Inflammatory macrophage treated with lipopolysaccharide for 1 hour (primary cell): ENCODE measurements at regions not wholly inside any gene's neighbourhood (a gene's known extent, or its start where the extent isn't known, plus 50 kb on each side); places are given as distances from the start of the nearest gene placed in this dataset.

Experiments used
- DNase-seq, 2 donors: peaks; one replicate each; pipeline ENCODE4 v3.0.0-alpha.2; 2020 to 2022

DNA sequence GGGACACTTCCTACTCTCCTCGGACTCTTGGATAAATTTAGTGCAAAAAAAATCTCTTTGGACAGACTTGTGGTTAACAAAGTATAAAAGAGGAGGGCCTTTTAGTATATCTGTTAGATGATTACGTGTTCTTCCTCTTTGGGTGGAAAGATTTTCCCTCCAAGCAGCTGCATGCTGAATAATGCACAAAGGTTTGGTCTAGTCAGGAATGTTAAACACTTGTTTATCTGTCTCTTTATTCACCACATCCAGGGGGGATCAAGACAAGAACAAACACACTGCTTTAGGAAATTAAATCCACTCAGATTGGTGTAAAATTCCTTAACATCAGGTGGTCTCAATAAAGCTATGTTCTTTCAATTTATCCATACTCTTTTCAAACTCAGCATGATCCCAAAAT, 260.9 kb upstream of the CHD6 start:
- DNase-seq = no peak

DNA sequence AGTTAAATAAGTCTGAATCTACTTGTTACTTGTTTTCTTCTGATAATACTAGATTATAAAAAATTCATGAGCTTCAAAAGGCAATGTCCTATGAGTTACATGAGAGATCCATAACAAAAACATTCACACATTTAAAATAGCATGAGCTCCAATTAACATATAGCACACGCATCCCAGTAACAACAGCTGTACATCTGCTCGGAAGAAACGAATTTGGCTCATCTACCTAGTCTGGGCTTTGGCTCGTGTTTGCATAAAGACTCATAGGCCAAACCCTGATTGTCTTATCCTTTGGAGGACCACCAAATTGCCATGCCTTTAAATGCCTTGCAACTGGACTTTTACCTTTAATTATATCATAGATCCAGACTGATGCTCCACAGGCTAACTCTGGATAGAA, 259.7 kb upstream of the CHD6 start:
- no peak for DNase-seq

DNA sequence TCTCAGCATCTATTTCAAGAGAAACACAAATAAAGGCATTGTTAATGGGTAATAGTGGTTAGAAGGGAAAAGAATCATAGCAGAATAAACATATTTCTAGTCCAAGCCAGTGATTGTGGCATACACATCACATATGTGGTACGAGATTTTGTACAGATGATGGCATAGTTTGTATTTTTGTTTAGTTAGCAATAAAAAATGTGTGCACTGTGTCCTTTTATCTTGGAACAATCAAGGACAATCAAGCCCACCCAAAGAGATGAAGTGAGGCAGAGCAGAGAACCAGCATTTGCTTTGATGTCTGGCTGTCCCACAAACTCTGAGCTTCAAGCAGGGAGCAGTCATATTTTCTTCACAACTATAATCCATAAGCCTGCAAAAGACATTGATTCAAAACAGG, 256.5 kb upstream of the CHD6 start:
- no peak for DNase-seq

DNA sequence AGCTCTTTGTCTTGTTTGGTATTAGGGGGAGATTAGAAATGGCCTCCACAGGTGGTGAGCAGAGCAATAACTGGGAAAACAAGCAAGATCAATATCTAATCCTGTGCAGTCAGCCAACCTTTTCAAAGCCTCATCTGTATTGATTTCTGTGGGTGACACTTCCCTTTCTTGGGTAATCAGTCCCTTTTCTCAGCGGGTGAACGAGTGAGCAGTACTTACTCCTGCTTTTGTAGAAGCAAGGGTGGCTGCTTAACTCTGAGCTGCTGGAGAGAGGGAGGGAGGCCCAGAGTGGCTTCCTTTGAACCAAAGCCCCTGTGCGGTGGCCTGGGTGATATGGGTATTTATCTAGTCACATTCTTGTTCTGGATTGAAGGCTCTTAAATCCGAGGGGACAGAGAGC, 254.8 kb upstream of the CHD6 start:
- DNase-seq = no peak

DNA sequence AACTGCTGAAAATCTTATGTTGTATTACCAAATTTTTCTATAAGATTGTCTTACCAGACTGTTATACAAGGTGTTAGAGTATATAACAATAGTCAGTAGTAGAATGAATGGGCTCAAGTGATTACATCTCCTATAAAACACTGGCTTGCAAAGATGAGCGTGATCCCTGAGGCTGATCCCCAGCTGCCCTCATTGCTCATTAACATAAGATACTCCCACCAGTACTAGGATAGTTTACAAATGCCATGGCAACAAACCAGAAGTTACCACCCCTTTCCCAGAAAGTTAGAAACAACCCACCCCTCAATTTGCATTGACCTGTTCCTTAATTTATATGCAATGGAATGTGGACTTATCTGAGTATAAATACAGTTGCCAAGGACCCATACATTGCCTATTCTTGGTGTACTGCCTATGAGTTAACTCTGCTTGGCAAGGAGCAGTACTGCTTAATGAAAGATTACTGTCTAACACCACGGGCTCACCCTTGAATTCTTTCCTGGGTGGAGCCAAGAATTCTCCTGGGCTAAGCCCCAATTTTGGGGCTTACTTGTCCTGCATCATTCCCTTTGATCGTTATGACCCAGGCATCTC, 252.8 kb upstream of the CHD6 start:
- no peak for DNase-seq

DNA sequence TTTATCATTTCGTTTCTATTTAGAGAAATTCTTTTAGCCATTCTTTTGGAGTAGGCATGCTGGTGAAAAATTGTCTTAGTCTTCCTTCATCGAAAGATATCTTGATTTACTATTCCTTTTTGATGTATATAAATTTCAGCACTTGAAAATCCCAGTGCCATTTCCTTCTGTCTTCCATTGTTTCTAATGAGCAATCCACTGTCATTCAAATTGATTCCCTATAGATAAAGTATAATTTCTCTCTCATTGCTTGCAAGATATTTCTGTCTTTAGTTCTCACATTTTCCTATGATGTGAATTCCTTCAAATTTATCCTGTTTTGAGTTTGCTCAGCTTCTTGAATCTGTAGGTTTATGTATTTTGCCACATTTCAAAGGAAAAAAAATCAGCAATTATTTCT, 251.1 kb upstream of the CHD6 start:
- no peak for DNase-seq

DNA sequence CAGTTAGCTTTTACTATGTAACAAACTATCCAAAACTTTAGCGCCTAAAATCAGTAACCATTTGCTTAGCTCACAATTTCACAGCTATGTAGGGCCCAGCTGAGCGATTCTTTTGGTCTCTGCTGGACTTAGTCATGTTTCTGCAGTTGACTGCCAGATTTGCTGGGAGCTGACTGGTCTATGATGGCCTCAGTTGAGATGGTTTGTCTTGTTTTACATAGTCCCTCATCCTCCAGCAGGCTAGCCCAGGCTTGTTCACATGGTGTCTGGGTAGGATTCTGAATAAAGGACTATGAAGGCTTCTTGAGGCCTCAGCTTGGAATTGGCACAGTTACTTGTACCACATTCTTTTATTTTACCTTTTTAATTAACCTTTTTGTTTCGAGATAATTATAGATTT, 247.8 kb upstream of the CHD6 start:
- no peak for DNase-seq

DNA sequence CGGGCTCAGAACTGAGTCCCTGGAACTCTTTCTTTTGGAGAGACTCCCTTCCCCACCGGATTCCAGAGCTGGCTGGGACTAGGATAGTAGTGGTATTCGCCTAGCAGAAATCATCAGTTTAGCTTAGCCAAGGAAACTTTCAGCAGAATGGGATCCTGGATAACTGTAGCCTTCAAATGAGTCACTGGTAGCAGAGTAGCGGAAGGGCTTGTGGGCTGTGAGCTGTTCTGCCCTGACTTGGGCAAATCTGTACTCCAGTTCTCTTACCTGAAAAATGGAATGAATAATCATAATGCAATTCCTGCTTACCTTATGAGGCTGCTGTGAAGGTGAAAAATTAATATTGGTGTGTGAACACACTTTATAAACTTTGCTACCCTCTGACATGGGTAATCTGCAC, 244.3 kb upstream of the CHD6 start:
- no peak for DNase-seq

DNA sequence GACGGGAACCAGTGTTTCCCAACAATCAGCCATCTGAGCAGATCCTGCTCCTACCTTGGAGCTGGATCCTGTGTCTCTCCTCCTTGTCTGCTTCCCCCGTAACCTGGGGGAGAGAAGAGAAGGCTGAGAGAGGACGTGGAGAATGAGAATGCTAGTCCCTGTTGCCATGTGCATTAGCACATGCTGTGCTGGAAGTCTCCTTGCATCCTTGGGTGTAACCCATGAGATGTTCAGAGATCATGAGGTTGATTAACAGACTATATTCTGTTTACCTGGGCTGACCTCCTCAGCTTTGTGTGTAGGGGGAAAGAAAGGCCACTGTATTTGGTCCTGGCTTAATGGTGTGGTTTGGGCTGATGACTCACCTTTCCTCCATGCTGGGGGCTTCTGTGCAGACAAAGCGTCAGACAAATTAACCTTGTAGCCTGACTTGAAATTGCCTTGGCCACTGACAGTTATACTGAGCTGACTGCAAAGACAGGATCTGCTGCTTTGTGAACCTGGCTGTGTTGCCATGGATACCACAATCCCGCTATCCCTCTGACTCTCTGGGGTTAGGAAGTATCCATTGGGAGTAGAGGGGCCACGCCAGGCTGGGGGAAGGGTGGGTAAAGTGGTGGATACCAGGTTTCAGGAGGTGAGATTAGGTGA, 243.7 kb upstream of the CHD6 start:
- no peak for DNase-seq

DNA sequence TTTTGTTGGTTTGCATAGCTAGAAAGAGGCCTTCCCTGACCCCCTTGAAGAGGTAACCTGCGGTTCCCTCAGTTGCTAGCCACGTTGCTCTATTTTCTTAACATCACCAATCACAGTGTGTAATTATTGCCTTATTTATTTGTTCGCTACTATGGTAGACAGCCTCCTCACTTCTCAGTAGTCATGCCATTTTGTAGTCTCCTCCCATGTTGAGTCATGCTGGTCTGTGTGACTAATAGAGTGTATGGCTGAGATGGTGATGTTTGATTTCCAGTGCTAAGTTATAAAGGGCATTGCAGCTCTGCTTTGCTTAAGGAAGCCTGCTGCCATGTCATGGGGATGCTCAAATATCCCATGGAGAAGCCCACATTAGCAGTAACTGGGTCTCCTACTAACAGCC, 236.6 kb upstream of the CHD6 start:
- DNase-seq = no peak

DNA sequence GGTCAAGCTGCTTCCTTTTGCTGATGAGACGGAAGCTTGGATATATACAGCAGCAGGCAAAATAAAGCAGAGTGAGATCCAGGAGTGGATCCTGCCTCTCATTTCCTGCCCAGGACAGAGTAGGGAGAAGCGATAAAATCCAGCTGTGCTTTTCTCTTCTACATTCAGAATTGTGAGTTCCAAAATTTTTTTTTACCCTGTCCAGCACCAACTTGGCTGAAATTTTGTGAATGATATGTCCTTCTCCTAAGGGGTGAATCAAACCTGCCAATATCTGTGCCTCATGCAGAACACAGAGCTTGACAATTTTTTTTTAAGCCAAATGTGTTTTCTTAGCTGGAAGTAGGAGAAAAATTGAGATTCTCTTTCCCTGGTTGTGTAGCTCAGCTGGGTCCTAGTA, 235.6 kb upstream of the CHD6 start:
- DNase-seq = no peak

DNA sequence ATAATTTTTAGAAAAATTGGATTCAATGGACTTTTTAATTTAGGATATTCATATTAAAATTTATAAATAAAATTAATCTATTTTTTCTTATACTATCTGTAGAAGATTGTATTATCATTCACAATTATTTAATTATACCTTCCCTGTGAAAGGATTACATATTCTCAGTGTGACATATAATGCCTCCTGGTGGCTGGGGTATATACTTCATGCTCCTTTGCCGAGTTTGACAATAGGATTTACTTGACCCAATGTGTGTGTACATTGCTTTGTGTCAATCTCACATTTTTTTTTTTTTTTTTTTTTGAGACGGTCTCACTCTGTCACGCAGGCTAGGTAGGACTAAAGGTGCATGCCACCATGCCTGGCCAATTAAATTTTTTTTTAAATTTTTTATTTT, 230.0 kb upstream of the CHD6 start:
- no peak for DNase-seq

DNA sequence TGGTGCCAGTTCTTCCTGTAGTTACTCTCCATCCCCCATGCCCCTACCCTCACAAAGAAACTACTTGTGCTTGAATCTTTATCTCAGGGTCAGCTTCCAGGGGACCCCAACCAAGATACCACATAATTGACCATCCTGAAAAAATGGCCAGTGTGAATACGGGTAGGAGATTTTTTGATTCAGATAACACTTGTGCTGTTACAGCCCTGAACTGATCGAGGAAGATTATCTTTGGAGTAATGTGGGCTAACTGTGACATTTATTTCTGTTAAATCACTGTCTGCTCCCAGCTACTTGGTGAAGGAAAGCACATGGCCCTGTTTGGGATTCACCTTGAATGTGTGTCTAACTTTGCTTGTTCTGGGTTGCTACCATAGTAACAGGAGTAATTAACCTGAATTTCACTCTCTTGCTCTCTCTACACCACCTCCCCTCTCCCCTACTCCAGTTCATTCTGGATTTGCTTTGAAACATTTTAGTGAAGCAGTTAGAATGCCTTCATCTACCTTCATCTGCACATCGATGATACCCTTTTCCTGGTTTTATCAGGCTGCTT, 219.6 kb upstream of the CHD6 start:
- DNase-seq = no peak

DNA sequence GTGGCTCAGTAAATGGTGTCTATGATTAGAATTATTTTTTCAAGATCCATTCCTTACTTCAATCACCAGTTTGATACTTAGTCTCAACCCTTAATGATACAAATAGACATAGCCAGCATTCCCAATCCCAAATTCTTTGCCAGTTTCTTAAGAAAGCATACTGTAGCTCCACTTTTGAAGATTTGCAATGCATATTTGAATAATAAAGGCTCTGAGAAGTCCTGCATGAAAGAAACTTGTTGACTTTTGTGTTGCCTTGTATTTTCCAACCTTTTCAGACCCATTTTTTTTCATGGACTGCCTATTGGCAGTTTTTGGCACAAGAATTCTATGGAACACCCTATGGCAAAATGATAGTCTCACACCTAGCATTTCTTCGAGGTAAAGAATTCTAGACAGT, 215.6 kb upstream of the CHD6 start:
- DNase-seq = no peak

DNA sequence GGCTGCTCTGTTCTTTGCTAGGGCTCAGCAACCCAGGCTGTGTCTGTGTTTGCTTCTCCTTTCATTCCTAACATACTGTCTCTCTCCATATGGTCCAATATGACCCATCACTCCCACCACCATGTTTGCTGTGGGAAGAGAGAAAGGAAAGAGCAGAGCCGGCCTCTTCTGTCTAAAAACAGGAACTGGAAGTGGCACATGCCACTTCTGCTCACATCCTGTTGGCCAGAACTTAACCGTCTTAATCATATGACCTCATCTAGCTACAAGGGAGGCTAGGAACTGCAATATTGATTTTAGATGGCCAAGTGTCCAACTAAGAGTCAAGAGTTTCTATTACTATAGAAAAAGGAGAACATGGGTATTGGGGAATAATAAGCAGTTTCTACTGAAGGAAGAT, 212.5 kb upstream of the CHD6 start:
- no peak for DNase-seq

DNA sequence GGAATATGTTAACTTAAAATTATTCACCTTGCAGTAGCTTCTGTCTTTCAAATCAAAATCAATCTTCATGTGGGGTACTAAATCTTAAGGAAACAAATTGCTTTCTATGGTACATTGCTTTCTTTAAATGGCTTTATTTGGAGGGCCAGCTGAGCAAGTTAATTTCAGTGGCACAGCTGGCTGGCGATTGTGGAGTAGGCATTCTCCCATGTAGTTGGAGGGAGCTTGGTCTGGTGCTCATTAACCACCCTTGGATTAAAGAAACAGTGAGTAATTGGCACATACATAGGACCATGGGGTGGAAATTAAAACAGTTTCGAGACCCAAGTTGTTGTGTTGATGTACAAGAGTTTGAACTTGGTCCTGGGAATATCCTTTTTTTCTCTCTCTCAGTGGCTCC, 201.3 kb upstream of the CHD6 start:
- DNase-seq = no peak

DNA sequence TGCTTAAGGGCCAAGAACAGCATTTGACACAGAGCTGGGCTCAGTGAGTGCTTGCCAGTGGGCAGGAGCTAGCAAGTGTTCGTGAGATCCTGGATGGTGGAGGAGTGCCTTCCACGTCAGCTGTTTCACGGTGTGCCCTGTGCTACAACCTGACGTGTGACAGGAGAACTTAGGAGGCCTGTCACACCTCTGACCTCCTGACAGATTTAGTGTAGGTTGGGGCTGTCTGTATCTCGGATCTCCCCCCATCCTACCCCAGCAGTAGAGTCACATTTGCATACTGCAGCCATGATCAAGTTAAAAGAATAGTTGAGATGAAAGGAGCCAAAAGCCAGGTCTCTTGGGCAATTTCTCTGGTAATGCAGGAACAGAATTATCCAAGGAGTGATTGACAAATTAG, 200.8 kb upstream of the CHD6 start:
- no peak for DNase-seq

DNA sequence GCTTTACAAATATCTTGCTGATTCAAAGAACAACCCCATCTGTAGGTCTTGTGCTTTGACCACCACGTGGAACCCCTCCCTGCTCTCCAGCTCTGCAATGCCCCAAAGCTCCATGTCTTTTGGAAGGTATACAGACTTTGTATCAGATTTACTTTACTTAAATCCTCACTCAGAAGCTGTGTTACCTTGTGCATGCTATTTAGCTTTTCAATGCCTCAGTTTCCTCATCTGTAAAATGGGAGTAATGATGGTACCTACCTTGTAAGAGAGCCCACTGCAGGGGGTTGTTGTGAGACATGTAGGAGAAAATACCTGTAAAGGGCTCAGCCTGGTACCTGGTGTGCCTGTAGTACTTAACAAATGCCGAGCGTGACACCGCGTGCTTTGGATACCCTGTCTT, 200.2 kb upstream of the CHD6 start:
- no peak for DNase-seq

DNA sequence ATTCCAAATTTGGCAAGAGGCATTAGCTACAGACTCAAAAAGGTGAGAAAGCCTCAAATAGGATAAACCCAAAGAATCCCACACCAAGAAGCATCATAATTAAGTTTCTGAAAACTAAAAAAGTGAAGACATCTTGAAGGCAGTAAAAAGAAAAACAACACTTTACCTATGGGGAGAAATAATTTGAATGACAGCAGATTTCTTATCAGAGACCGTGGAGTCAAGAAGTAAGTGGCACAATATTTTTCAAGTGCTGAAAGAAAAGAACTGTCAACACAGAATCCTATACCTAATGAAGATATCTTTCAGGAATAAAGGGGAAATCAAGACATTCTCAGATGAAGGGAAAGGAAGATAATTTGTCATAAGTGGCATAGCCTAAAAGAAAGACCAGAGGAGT, 193.3 kb upstream of the CHD6 start:
- no peak for DNase-seq

DNA sequence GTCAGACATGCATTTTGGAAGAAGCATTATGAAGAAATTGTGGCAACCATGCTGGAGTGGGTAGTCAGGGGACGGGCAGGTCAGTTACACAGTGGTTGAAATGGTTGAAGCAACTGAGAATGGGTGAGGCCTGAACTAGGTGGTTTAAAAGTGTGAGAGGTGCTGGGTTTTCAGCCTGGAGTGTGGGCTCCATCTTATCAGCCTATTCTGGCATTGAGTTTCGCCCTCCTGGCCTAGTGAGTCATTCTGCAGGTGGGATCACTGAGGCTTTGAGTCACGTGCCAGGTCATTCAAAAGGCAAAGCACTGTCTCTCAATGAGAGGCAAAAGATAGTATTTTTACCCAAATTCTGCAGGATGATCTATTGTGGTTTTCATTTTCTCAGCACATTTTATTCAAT, 181.9 kb upstream of the CHD6 start:
- DNase-seq = no peak

DNA sequence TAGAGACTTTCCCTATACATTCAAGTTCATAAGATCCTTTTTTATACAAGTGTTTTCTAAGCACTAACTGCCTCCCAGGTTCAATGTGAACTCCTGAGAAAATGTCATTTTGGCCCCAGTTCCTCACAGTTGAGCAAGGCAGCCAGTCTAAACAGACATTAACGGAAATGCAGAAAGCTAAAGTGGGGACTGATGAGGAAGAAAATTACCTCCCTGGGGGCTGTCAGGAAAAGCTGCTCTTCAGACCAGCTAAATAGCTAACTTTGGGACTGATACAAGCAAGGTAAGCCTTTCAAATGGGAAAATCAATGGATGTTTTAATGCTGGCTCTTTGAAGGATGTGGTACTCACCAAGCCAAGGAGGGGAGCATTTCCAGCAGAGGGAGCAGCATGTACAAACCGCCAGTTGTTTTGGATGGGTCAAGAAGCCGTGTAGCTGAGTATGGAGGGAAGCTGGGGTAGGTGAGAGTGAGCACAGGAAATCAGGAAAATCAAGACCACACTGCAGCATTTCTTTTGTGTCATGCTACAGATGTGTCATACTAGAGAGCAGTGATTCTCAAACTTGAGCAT, 180.8 kb upstream of the CHD6 start:
- no peak for DNase-seq

DNA sequence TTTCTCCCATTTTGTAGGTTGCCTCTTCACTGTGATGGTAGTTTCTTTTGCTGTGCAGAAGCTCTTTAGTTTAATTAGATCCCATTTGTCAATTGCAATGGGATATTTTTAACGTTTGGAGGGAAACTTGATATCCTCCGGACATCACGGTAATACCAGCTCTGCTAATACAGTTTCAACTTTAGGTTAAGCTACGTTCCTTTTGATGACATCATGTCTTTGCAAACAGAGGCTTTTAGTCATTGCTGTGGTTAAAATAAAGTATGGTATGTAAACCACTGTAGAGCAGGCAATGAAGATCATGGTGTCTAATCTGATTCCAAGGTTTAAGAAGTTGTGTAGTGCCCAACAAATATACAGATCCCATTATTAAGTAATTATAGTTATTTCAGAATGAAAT, 168.0 kb upstream of the CHD6 start:
- DNase-seq = no peak

DNA sequence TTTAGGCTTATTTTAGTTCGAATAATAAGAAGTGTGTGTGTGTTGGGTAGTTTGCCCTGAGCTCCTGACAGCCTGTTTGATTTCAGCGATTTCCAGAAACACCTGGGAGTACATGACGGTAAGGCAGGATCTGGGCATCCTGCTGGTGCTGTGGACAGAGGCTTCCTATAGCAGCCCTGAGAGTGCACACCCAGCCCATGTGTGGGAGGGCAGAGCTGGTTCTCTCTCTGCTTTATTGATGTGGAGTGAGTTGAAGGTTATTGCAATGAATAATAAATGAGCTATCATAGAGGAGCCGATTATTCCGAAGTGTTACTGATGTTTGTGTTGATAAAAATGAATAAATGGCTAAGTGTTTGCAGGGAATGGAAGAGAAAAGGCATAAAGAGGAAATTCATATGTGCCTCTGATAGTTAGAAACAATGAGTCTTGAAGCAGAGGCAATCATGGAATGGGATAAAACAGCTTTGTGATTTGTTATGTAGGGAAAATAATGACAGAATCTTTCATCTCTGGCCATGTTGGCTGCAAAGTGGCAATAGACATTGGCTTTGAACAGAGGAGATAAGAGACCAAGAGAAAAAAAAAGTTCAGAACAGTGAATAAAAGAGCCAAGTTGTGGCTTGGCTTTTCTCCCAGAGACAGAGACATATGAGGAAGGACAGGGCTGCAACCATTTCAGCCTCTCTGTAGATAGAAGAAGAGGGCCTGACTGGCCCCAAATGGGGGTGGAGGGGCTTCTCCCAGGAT, 166.2 kb upstream of the CHD6 start:
- DNase-seq = no peak
